Mesendoderm (in vitro differentiated cells): ENCODE measurements at regions not wholly inside any gene's neighbourhood (a gene's known extent, or its start where the extent isn't known, plus 50 kb on each side); places are given as distances from the start of the nearest gene placed in this dataset.

Experiments
- DNase-seq: peaks from one replicate; pipeline ENCODE4 v3.0.0; 2013
- H2AK5ac ChIP-seq: 2 replicates; pipeline ENCODE4 v1.6.1; 2013; ENCODE audit warnings: low read length, inconsistent platforms
- H2BK120ac ChIP-seq: 2 replicates; pipeline ENCODE4 v1.6.1; 2013; ENCODE audit warnings: low read depth, mild to moderate bottlenecking, low read length, moderate library complexity, mixed read lengths
- H2BK15ac ChIP-seq: replicated peaks from 2 replicates; pipeline ENCODE4 v1.6.1; 2013; ENCODE audit warnings: low read depth, mild to moderate bottlenecking, moderate library complexity
- H2BK5ac ChIP-seq: 2 replicates; pipeline ENCODE4 v1.6.1; 2013; ENCODE audit warnings: low read length, inconsistent platforms
- H3K18ac ChIP-seq: 2 replicates; pipeline ENCODE4 v1.6.1; 2013; ENCODE audit warnings: mild to moderate bottlenecking, low read length, mixed read lengths
- H3K23ac ChIP-seq: one replicate; pipeline ENCODE4 v1.6.1; 2013; ENCODE audit warnings: low read length
- H3K27ac ChIP-seq: 2 replicates; pipeline ENCODE4 v1.5.1; 2013; ENCODE audit warnings: low read depth, mild to moderate bottlenecking, inconsistent platforms, low read length, moderate library complexity
- H3K27me3 ChIP-seq: 2 replicates; pipeline ENCODE4 v1.6.1; 2013; ENCODE audit warnings: low read length, control low read depth, mild to moderate bottlenecking, inconsistent platforms; ENCODE audit not compliant: insufficient read depth, poor library complexity
- H3K36me3 ChIP-seq: 2 replicates; pipeline ENCODE4 v1.6.1; 2013; ENCODE audit warnings: low read length, inconsistent platforms; ENCODE audit not compliant: control insufficient read depth, insufficient read depth
- H3K4ac ChIP-seq: one replicate; pipeline ENCODE4 v1.6.1; 2013; ENCODE audit warnings: low read depth, mild to moderate bottlenecking, low read length, moderate library complexity
- H3K4me1 ChIP-seq: 2 replicates; pipeline ENCODE4 v1.6.1; 2013; ENCODE audit warnings: low read depth, low read length, inconsistent platforms; ENCODE audit not compliant: control insufficient read depth
- H3K4me2 ChIP-seq: 2 replicates; pipeline ENCODE4 v1.6.1; 2013; ENCODE audit warnings: low read length
- H3K4me3 ChIP-seq: 2 replicates; pipeline ENCODE4 v1.5.1; 2013; ENCODE audit warnings: mild to moderate bottlenecking, low read length
- H3K56ac ChIP-seq: one replicate; pipeline ENCODE4 v1.6.1; 2013; ENCODE audit warnings: low read length
- H3K79me1 ChIP-seq: 2 replicates; pipeline ENCODE4 v1.6.1; 2013; ENCODE audit warnings: low read length, inconsistent platforms
- H3K79me2 ChIP-seq: 2 replicates; pipeline ENCODE4 v1.6.1; 2013; ENCODE audit warnings: mild to moderate bottlenecking, low read length; ENCODE audit not compliant: control insufficient read depth, insufficient read depth
- H3K9ac ChIP-seq: 2 replicates; pipeline ENCODE4 v1.6.1; 2013; ENCODE audit warnings: low read length, inconsistent platforms
- H4K5ac ChIP-seq: one replicate; pipeline ENCODE4 v1.6.1; 2013; ENCODE audit warnings: low read length
- H4K8ac ChIP-seq: one replicate; pipeline ENCODE4 v1.6.1; 2013; ENCODE audit warnings: low read depth, mild to moderate bottlenecking, control low read depth, low read length, moderate library complexity
- WGBS: extraction: QIAGEN DNeasy Blood & Tissue Kit; methylation state at CpG from one replicate; pipeline ENCODE4 v1.1.7; 2013; ENCODE audit warnings: low lambda C conversion rate, missing lambda C conversion rate; ENCODE audit not compliant: insufficient coverage; ENCODE audit errors: extremely low coverage; 5-methylcytosine and 5-hydroxymethylcytosine counted together

- Histone ChIP-seq H3K27ac (no peak overlapping the region), H3K4me3 (no peak overlapping the region), H2BK15ac (no peak overlapping the region), H2AK5ac (no peak overlapping the region), H3K23ac (no peak overlapping the region), H3K79me2 (no peaks in the 10 kb centered on the region), H2BK5ac (no peak overlapping the region), H4K5ac (no peak overlapping the region), H3K18ac (no peak overlapping the region), H3K56ac (no peak overlapping the region), H3K4me1 (peaks cover under 1% of the 10 kb centered on the region), H3K36me3 (no peaks in the 10 kb centered on the region), H3K4me2 (no peak overlapping the region), H3K4ac (no peak overlapping the region), H2BK120ac (no peak overlapping the region), H3K79me1 (no peaks in the 10 kb centered on the region), H3K9ac (no peak overlapping the region), H3K27me3 (no peaks in the 10 kb centered on the region), H4K8ac (no peak overlapping the region)
- no CpG with 5 or more reads among the region's 2 CpGs for WGBS
- DNase-seq, result no peak
Observed at GRCh38 chr5:145230781-145231180, 604.4 kb downstream of the PRELID2 start.

GRCh38 chr5:145228564-145228963, 606.6 kb downstream of the PRELID2 start:
- Histone ChIP-seq H3K36me3 (no peaks in the 10 kb centered on the region), H3K4me1 (no peaks in the 10 kb centered on the region), H3K79me1 (no peaks in the 10 kb centered on the region), H3K27ac (no peak overlapping the region), H2BK5ac (no peak overlapping the region), H3K23ac (no peak overlapping the region), H2AK5ac (no peak overlapping the region), H3K27me3 (no peaks in the 10 kb centered on the region), H3K4me2 (no peak overlapping the region), H3K4me3 (no peak overlapping the region), H3K9ac (no peak overlapping the region), H4K8ac (no peak overlapping the region), H3K56ac (no peak overlapping the region), H3K18ac (no peak overlapping the region), H2BK120ac (no peak overlapping the region), H2BK15ac (no peak overlapping the region), H3K79me2 (no peaks in the 10 kb centered on the region), H3K4ac (no peak overlapping the region), H4K5ac (no peak overlapping the region)
- DNase-seq, result no peak
- no CpG with 5 or more reads among the region's 10 CpGs for WGBS

DNA sequence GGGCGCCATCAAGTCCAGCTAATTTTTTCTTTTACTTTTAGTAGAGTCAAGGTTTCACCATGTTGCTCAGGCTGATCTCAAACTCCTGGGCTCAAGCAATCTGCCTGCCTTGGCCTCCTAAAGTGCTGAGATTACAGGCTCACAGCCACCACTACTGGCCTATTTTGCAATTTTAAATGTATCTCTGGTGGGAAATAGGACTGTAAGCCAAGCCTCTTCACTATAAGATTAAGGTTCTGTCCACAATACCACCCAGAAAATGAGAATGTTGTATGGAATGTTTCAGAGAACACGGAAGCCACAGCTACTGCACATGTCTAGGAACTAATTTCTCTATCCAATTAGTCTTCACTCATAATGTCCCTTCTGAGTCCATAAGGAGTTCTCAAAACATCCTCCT, 607.3 kb downstream of the PRELID2 start:
- H3K79me1 ChIP-seq, result no peaks in the 10 kb centered on the region
- DNase-seq, result no peak
- no peak overlapping the region for H4K5ac ChIP-seq
- H2AK5ac ChIP-seq, result no peak overlapping the region
- H3K4me2 ChIP-seq, result no peak overlapping the region
- H3K18ac ChIP-seq, result no peak overlapping the region
- no peaks in the 10 kb centered on the region for H3K79me2 ChIP-seq
- no peaks in the 10 kb centered on the region for H3K27me3 ChIP-seq
- H3K56ac ChIP-seq, result no peak overlapping the region
- no peak overlapping the region for H3K4ac ChIP-seq
- no peak overlapping the region for H2BK120ac ChIP-seq
- no peak overlapping the region for H3K27ac ChIP-seq
- H4K8ac ChIP-seq, result no peak overlapping the region
- H3K23ac ChIP-seq, result no peak overlapping the region
- no peaks in the 10 kb centered on the region for H3K4me1 ChIP-seq
- no peaks in the 10 kb centered on the region for H3K36me3 ChIP-seq
- H3K4me3 ChIP-seq, result no peak overlapping the region
- H2BK15ac ChIP-seq, result no peak overlapping the region
- H2BK5ac ChIP-seq, result no peak overlapping the region
- no peak overlapping the region for H3K9ac ChIP-seq
- no CpG with 5 or more reads among the region's 2 CpGs for WGBS

DNA sequence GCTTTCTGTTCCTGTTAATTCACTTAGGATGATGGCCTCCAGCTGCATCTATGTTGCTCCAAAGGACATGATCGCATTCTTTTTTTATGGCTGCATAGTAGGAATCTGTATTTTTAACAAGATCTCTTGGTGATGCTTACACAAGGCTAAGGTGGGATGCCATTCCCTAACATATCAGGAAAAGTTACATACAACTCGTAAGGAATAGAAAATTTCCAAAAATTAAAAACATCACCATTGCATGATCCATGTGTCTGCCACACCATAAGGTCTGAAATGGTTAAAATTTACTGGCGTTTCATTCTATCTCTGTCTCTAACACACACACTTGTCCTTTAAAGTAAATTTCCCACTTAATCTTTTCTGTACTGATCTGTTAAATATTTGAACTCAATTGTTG, 608.4 kb downstream of the PRELID2 start:
- H3K4me2 ChIP-seq, result no peak overlapping the region
- H2AK5ac ChIP-seq, result no peak overlapping the region
- no CpG with 5 or more reads among the region's 3 CpGs for WGBS
- H3K4me1 ChIP-seq, result no peaks in the 10 kb centered on the region
- no peak overlapping the region for H3K27ac ChIP-seq
- no peak overlapping the region for H3K9ac ChIP-seq
- no peak for DNase-seq
- H2BK5ac ChIP-seq, result no peak overlapping the region
- no peak overlapping the region for H3K18ac ChIP-seq
- H2BK15ac ChIP-seq, result no peak overlapping the region
- no peak overlapping the region for H3K56ac ChIP-seq
- no peak overlapping the region for H4K5ac ChIP-seq
- no peaks in the 10 kb centered on the region for H3K79me2 ChIP-seq
- H4K8ac ChIP-seq, result no peak overlapping the region
- no peak overlapping the region for H2BK120ac ChIP-seq
- no peak overlapping the region for H3K23ac ChIP-seq
- no peaks in the 10 kb centered on the region for H3K79me1 ChIP-seq
- H3K27me3 ChIP-seq, result no peaks in the 10 kb centered on the region
- no peak overlapping the region for H3K4me3 ChIP-seq
- no peaks in the 10 kb centered on the region for H3K36me3 ChIP-seq
- H3K4ac ChIP-seq, result no peak overlapping the region

DNA sequence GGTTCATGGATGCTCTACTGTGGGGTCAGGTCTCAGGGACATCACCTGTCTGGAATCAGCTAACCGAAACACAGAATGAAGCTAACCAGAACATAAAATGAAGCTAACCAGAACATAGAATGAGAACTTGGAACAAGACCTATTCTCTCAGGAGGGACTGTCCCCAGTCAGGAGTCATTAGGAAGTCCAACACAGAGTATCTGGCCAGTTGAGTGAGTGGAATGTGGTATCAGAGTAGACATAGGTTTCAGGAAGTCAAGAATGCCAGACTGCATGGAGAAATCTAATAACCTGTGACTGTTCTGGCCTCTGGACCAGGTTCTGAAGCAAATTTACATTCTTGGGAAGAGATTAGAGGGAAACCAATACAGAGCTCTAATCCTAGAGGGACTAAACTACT, 609.6 kb downstream of the PRELID2 start:
- H2BK120ac ChIP-seq, result no peak overlapping the region

DNA sequence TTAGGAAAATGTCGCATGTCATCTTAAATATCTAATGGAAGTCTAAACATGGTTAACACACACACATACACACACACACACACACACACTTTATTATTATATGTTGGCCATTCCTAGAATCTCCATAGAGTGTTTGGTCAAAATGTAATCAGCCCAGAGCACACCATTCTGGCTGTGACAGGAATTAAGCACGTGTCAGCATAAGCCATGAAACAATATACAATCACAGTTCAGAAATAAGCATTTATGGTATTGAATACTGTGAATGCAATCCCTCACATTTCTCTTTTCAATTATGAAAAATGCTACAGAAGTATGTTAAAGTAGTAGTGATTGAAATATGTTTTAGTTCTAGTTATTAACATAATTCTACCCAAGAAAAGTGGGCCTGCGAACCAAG, 611.6 kb downstream of the PRELID2 start:
- no peak overlapping the region for H4K5ac ChIP-seq
- no peak overlapping the region for H4K8ac ChIP-seq
- no CpG with 5 or more reads among the region's 3 CpGs for WGBS
- H3K79me1 ChIP-seq, result no peaks in the 10 kb centered on the region
- no peak overlapping the region for H3K4ac ChIP-seq
- no peaks in the 10 kb centered on the region for H3K4me1 ChIP-seq
- H2BK120ac ChIP-seq, result no peak overlapping the region
- H2BK5ac ChIP-seq, result no peak overlapping the region
- no peak overlapping the region for H2AK5ac ChIP-seq
- no peak overlapping the region for H3K18ac ChIP-seq
- H3K4me3 ChIP-seq, result no peak overlapping the region
- H3K9ac ChIP-seq, result no peak overlapping the region
- no peaks in the 10 kb centered on the region for H3K79me2 ChIP-seq
- no peaks in the 10 kb centered on the region for H3K27me3 ChIP-seq
- H2BK15ac ChIP-seq, result no peak overlapping the region
- no peak overlapping the region for H3K27ac ChIP-seq
- H3K56ac ChIP-seq, result no peak overlapping the region
- no peak overlapping the region for H3K4me2 ChIP-seq
- H3K36me3 ChIP-seq, result no peaks in the 10 kb centered on the region
- no peak for DNase-seq
- no peak overlapping the region for H3K23ac ChIP-seq

More for the DNA sequence above, 609.6 kb downstream of the PRELID2 start:
- Histone ChIP-seq H3K4me1 (no peaks in the 10 kb centered on the region), H3K27me3 (no peaks in the 10 kb centered on the region), H2AK5ac (no peak overlapping the region), H3K9ac (no peak overlapping the region), H3K18ac (no peak overlapping the region), H3K56ac (no peak overlapping the region), H4K8ac (no peak overlapping the region), H3K79me2 (no peaks in the 10 kb centered on the region), H3K4me2 (no peak overlapping the region), H2BK15ac (no peak overlapping the region), H3K79me1 (no peaks in the 10 kb centered on the region), H3K36me3 (no peaks in the 10 kb centered on the region), H4K5ac (no peak overlapping the region), H3K4me3 (no peak overlapping the region), H3K27ac (no peak overlapping the region), H3K23ac (no peak overlapping the region), H3K4ac (no peak overlapping the region), H2BK5ac (no peak overlapping the region)
- no peak for DNase-seq
- WGBS, result no CpG with 5 or more reads among the region's 1 CpG
